Medulla oblongata (tissue), 1 donor: ENCODE measurements at regions not wholly inside any gene's neighbourhood (a gene's known extent, or its start where the extent isn't known, plus 50 kb on each side); places are given as distances from the start of the nearest gene placed in this dataset.

ENCODE experiments used
- DNase-seq: peaks from one replicate; pipeline ENCODE4 v3.0.0-alpha.2; 2015; ENCODE audit errors: extremely low spot score

GRCh38 chr4:136928957-136929411 is 603.3 kb downstream of the PCDH18 start:
- no peak for DNase-seq

- no peak for DNase-seq
Observed at GRCh38 chr4:136927172-136927571, 605.1 kb downstream of the PCDH18 start.

DNA sequence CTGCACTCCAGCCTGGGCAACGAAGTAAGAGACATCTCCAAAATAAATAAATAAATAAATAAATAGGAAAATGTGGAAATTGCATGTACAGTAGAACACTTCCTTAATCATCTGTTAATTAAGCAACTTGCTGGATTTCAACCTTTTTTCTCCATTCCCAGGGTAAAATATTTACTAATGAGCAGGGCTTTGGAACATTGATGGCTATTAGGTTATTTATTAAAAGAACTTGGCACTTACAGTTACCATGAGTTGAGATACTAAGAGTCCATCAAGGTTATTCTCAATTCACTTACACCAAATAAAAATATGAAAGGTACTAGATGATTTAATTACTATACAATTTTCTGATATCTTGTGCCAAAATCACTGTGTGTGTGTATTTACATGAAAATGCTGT is 607.1 kb downstream of the PCDH18 start:
- DNase-seq = no peak

DNA sequence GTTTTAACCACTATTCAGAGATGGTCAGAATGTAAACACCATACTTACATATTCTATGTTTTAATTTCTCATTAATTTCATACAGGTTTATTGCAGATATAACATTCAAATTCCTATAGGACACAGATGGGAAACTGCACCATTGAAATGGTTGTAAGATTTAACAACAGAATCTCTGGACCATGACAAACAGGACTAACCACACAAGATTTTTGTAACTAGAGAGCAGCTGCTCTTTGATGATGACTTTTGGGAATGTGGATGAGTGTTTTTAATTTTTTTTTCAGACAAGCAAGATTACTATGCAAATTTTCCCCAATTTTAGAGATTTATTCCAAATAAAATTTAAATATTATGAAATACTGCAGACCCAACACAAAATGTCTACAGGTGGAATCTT is 610.2 kb downstream of the PCDH18 start:
- no peak for DNase-seq

DNA sequence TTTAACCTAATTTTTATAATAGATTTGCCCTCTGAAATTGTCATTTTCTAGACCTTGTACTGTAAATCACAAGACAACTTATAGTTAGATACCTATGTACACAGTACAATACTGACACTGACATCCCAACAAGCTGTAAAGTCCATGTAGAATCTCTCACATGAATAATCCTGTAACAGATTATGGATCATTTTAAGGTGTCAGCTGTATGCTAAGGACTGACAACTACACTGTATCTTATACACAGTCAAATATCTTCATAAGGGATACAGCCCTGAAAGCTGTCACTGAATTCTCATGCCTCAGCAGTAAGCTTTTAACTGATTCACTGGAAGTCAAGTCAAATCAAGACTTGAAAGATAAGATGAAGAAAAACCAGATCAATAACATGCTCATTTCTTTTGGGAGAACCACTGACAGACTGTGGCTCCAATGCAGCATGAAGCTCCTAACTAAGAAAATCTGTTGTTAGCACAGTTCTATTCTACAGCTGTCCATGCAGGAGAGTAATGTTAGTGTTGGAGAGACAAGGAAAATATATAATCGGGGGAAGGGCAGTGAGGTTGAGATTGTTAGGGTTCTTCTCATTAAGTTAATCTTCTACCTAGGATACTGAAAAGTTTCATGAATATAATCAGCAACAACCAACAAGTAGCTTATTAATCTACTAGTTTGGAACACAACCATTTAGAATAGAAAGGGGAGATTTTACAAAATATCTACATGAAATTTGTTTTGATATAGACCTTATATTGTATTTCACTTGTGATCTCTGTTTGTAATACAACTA is 612.0 kb downstream of the PCDH18 start:
- no peak for DNase-seq

- DNase-seq = no peak
Observed at GRCh38 chr4:136918772-136919171, 613.5 kb downstream of the PCDH18 start.

- no peak for DNase-seq
Observed at GRCh38 chr4:136917312-136918110, 614.8 kb downstream of the PCDH18 start.

DNA sequence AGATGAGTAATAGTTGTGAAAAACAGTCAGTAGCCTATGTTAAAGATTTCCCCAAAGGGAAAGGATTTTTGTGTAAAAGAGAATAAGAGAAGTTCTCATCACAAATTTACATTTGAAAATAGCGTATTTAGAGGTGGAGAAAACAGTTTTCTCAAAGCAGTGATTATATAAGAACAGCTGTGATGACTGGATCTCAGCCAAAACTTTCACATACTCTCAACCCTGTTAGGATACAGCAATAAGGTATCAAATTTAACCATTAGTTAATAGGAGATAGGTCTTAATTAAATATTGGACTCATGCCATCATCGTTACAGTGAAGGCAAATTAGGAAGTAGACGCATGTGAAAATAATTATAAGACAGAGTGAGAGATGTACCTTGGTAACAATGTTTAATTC is 622.7 kb downstream of the PCDH18 start:
- no peak for DNase-seq

DNA sequence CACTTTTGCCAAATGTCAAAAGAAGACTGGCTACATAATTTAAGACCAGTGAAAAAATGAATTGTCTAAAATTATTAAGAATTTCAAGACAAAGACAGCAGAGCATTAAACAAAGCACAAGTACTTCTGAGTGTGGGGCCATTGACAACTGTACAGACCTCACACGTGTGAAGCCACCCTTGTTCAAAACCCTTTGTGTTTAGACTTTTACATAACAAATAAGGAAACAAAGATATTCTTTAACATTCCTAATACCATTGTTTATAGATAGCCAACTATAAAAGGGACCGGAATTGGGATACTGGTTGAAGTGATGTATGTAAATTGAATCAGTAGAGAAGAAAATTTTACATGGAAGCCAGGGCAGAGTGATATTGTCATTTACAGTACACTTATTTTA is 624.2 kb downstream of the PCDH18 start:
- DNase-seq = no peak

GRCh38 chr4:136900696-136901095 is 631.6 kb downstream of the PCDH18 start:
- DNase-seq = no peak

- DNase-seq = no peak
Observed at GRCh38 chr4:136898590-136899248, 633.6 kb downstream of the PCDH18 start.

DNA sequence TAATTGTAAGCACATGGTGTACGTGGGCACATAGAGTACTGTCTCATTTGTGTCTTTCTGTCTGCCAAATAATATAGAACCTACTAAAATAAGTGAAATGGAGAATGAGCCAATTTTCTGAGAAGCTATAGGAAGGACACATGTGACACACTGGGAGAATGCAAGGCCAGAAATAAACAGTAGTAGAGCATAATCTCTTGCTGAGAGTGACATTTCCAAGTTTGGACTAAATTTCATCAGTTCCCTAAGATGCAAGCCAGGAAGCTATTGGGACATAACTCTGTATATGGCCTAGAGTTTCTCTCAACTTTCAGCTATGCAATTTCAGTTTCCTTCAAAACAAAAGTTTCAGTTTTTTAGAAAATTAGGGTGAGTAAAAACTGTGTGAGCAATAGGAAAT is 638.7 kb downstream of the PCDH18 start:
- no peak for DNase-seq

DNA sequence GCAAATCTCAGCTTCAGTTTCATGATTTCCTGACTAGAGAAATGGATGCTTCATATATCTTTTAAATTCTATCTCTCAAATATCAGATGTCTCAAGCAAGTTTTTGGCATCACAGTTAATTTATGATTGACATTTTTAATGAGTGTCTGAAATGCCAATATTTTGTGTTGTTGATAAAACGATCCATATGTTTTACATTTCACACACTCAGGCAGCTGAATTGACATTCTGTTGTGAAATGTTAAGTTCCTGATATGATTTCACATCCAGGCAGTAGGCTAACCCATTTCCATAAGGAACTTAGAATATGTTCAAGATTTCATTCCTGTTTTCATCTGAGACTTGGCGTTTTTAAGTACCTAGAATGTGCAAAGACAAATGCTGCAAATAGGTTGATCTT is 650.6 kb downstream of the PCDH18 start:
- no peak for DNase-seq

DNA sequence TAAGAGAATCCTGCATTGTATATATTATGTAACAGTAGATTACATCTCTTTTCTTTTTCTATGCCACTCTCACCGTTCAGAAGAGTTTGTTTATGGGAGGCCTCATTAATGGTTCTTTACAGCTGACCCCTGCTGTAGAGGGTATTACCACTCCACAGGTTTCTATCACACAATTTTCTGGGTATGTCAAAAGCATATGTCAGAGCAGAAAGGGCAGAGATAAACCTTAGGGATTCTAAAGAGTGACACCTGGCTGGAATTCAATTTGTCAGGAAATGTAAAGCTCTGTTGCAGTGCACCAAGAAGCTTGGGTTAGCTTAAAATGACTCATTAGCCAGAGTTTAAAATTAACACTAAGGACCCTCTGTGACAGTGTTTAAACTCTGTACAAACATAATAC is 658.7 kb downstream of the PCDH18 start:
- no peak for DNase-seq

DNA sequence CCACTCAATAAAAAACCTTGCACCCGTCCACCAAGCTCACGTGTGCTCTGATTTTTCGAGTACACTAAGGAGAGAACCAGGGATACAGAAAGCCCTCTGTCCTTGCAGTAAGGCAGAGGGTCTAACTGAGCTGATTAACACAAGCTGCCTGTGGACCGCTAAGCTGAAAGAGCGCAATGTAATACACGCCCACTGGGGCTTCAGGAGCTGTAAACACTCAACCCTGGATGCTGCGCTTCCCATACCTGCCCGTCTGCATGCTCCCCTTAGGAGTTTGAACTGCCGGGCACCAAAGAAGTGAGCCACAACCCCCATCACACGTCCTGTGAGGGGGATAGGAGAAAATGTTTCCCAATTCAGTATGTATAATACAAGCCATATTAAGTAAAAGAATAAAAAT is 664.8 kb downstream of the PCDH18 start:
- DNase-seq = no peak

GRCh38 chr4:136865526-136865925 is 666.8 kb downstream of the PCDH18 start:
- DNase-seq = no peak

DNA sequence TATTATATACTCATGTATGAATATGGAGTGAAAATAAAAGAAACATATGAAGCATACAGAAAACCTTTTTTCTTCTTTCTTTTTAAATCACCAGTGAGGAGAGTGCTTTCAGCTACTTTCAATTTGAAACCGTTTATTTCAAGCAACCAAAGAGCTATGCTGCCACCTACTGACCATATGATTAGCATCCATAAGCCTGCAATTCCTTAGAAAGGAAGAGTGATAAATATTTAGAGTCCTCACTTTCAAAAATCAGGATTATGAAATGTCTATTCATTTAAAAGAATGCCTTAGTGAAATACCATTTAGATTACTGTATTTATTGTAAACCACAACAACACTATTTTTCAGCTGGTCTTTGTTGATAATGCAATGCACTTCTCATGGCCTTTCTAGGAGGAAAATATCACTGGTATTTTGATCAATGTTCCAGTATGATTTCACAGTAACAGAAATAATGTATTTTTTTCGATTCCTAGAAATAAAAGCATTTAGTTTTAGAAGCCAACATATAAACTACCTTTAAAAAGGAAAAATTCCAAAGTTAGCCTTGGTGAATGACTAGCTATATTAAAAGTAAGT is 667.6 kb downstream of the PCDH18 start:
- peak; percentile 90 for DNase-seq

- DNase-seq = peak; percentile 25
Observed at GRCh38 chr4:136863756-136864155, 668.5 kb downstream of the PCDH18 start.

GRCh38 chr4:136862653-136863052 is 669.6 kb downstream of the PCDH18 start:
- no peak for DNase-seq

GRCh38 chr4:136861091-136861490 is 671.2 kb downstream of the PCDH18 start:
- DNase-seq = no peak

- DNase-seq = no peak
Observed at GRCh38 chr4:136858903-136859302, 673.4 kb downstream of the PCDH18 start.

DNA sequence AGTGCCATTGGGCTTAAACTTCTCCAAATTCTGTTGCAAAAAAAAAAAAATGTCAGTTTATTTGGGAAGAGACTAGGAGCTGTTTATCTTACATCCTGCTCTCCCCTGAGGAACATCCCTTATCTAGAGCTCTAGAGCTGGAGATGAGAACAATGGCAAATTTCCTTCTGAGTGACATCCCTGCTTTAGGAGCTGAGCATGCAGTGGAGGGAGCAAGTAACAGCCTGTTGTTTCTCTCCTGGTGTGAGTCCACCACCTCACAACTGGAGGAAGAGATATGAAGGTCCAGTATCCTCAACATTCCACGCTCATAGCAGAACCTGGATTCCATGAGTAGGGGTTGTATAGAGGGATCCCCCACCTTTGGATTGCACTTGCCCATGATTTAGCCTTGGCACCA is 676.4 kb downstream of the PCDH18 start:
- no peak for DNase-seq
